ENCODE measurements at regions not wholly inside any gene's neighbourhood (a gene's known extent, or its start where the extent isn't known, plus 50 kb on each side); places are given as distances from the start of the nearest gene placed in this dataset.

DNA sequence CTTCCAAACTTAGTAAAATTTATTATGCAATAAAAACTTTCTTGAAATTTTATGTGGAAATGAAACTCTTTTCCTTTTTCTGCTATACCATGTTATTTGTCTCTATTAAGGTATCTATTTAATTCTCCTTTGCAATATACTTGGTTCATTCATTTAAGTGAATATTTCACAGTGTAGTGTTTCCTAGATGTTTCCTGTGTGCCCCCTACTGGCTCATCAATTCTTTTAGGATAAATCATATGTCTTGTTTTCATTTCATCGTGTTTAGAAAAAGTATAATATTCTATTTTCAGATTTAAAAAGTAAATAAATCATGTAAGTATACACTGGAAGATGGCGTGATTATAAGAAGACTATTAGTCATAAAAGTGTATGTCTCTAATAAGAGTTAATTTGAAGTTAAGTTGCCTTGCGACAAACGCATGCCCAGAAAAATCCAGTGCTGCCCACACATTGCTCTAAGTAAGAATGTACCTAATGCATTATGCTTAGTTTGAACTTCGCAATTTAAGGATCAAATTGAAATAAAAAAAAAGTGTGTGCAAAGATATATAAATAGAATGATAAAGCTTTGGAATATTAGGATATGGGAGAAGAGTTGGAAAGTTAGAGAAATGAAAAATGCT, 525.4 kb downstream of the KCNJ3 start:
- TF ChIP-seq POLR2G (IDR thresholded peaks at IDR 0.05; ENCODE audit: low read depth, low read length) (no peak), EGR1 (conservative IDR thresholded peaks at IDR 0.05) (no peak), HOMEZ (CRISPR knock-in tag; IDR thresholded peaks at IDR 0.05) (no peak), STAT5B (CRISPR knock-in tag; IDR thresholded peaks at IDR 0.05) (no peak), E4F1 (CRISPR knock-in tag; IDR thresholded peaks at IDR 0.05; ENCODE audit: borderline replicate concordance) (no peak), SRSF7 (optimal IDR thresholded peaks at IDR 0.05; ENCODE audit: low read depth, low read length) (no peak), TBL1XR1 (IDR thresholded peaks at IDR 0.05; ENCODE audit: low read length in 2 of 2) (no peak), NCOR1 (IDR thresholded peaks at IDR 0.05) (no peak), PRDM10 (IDR thresholded peaks at IDR 0.05; ENCODE audit: partially characterized antibody) (no peak), CTCF (IDR thresholded peaks at IDR 0.05 in 2 of 3, conservative IDR thresholded peaks at IDR 0.05 in 1 of 3; ENCODE audit: insufficient read depth in 2 of 3, low read depth in 1 of 3, low read length in 3 of 3) (peak in 1 of 3 experiments; percentile 41; a peak in 2 of 6 replicates)

Data from K562 (cell line).